ENCODE measurements at regions not wholly inside any gene's neighbourhood (a gene's known extent, or its start where the extent isn't known, plus 50 kb on each side); places are given as distances from the start of the nearest gene placed in this dataset.

GRCh38 chr5:12323637-12324229 lies 419.5 kb upstream of the CTNND2 start:
- ChIA-PET CTCF (ENCODE audit: partially characterized antibody) (interaction anchor here (0.6 kb wide), 1 partner anchor 1155 kb away, joined by 3 read pairs; no protein-coding TSS in a partner anchor), POLR2A (ENCODE audit: partially characterized antibody) (interaction anchor here (1.0 to 6.0 kb wide), 7 partner anchors 8 to 338 kb away, joined by 3 to 35 read pairs (median 4); no protein-coding TSS in a partner anchor)
- H3K23me2 ChIP-seq (ENCODE audit: low read depth, low read length), result no peaks in the 10 kb centered on the region
- TF ChIP-seq CEBPB (IDR thresholded peaks at IDR 0.05; ENCODE audit: low read depth, low read length) (no peak), ASH2L (IDR thresholded peaks at IDR 0.05; ENCODE audit: low read length) (peak; percentile 65), NRF1 (IDR thresholded peaks at IDR 0.05; ENCODE audit: low read depth, low read length) (no peak), PHF8 (conservative IDR thresholded peaks at IDR 0.05; ENCODE audit: low read depth, low read length) (no peak), SIX5 (IDR thresholded peaks at IDR 0.05; ENCODE audit: low read depth, low read length) (no peak), YY1 (IDR thresholded peaks at IDR 0.05; ENCODE audit: low read depth, low read length) (peak; percentile 94), KDM5A (IDR thresholded peaks at IDR 0.05; ENCODE audit: low read length) (no peak), POU5F1 (IDR thresholded peaks at IDR 0.05; ENCODE audit: low read depth, low read length) (peak; percentile 95), BCL11A (IDR thresholded peaks at IDR 0.05; ENCODE audit: low read depth in 2 of 2, low read length in 2 of 2) (no peak), RBBP5 (IDR thresholded peaks at IDR 0.05; ENCODE audit: borderline replicate concordance, low read depth, low read length) (no peak), KDM4A (IDR thresholded peaks at IDR 0.05; ENCODE audit: low read depth, low read length, severe bottlenecking) (no peak), TEAD4 (IDR thresholded peaks at IDR 0.05; ENCODE audit: low read depth, low read length) (no peak), TCF12 (IDR thresholded peaks at IDR 0.05; ENCODE audit: low read depth, low read length) (peak; percentile 87), NANOG (IDR thresholded peaks at IDR 0.05; ENCODE audit: insufficient read depth, low read depth, low read length, poor library complexity, severe bottlenecking) (peak; percentile 31)

More at GRCh38 chr5:12323637-12324229, 419.5 kb upstream of the CTNND2 start:
- Histone ChIP-seq H4K8ac (ENCODE audit: extremely low read depth, insufficient read depth, low read length) (no peak overlapping the region), H3K23ac (ENCODE audit: insufficient read length) (no peak overlapping the region), H2AFZ (ENCODE audit: low read length) (no peak overlapping the region), H3K56ac (replicated peaks; ENCODE audit: insufficient read length, low read depth, low read length) (no peak overlapping the region), H3K27me3 (replicated peaks in 1 of 4; ENCODE audit: control insufficient read depth in 3 of 4, extremely low read depth in 1 of 4, insufficient read depth in 3 of 4, low read length in 3 of 4) (no peaks in the 10 kb centered on the region), H3K79me1 (ENCODE audit: low read depth, low read length) (no peaks in the 10 kb centered on the region), H2BK120ac (replicated peaks; ENCODE audit: low read depth, low read length) (no peak overlapping the region), H2BK12ac (ENCODE audit: low read depth, low read length) (no peak overlapping the region), H3K18ac (ENCODE audit: extremely low read depth, low read length) (no peak overlapping the region), H4K20me1 (replicated peaks in 1 of 2; ENCODE audit: control insufficient read depth in 1 of 2, insufficient read depth in 2 of 2, low read length in 2 of 2) (no peaks in the 10 kb centered on the region), H3K4ac (replicated peaks; ENCODE audit: insufficient read length, low read depth, low read length) (no peak overlapping the region), H4K5ac (ENCODE audit: insufficient read length, low read depth, low read length) (peak overlapping the region; percentile 87), H3K36me3 (ENCODE audit: control insufficient read depth in 2 of 4, insufficient read depth in 4 of 4, low read length in 3 of 4) (peaks cover 0 to 12% (median 1%) of the 10 kb centered on the region in 4 experiments; a peak in 3 of 8 replicates), H3K79me2 (ENCODE audit: control insufficient read depth in 1 of 2, insufficient read depth in 2 of 2, low read length in 2 of 2) (no peaks in the 10 kb centered on the region), H4K91ac (replicated peaks; ENCODE audit: insufficient read length, low read length) (no peak overlapping the region), H3K4me1 (replicated peaks in 1 of 4; ENCODE audit: control insufficient read depth in 3 of 4, insufficient read depth in 4 of 4, low read length in 3 of 4) (peaks cover 0 to 6% (median 4%) of the 10 kb centered on the region in 4 experiments; a peak in 3 of 7 replicates), H3K9ac (replicated peaks in 1 of 4; ENCODE audit: extremely low read depth in 1 of 4, low read depth in 3 of 4, low read length in 3 of 4) (no peak overlapping the region), H2BK20ac (ENCODE audit: low read length) (no peak overlapping the region), H2BK15ac (ENCODE audit: low read length) (no peak overlapping the region), H3K4me2 (ENCODE audit: insufficient read depth in 1 of 2, low read depth in 2 of 2, low read length in 2 of 2) (peak overlapping the region; percentile 7 to 49; a peak in 3 of 4 replicates), H2AK5ac (ENCODE audit: low read depth, low read length) (no peak overlapping the region), H2BK5ac (ENCODE audit: low read depth, low read length) (no peak overlapping the region; the same call in 1 of the 2 replicates), H3K9me3 (ENCODE audit: insufficient read depth in 2 of 2, low read depth in 1 of 2, low read length in 1 of 2) (peaks cover 8 to 19% of the 10 kb centered on the region in 2 experiments; a peak in 3 of 4 replicates), H3K14ac (ENCODE audit: insufficient read length) (no peak overlapping the region), H3K4me3 (ENCODE audit: extremely low read depth in 1 of 4, insufficient read depth in 2 of 4, low read depth in 3 of 4, low read length in 4 of 4) (peak overlapping the region in 1 of 4 experiments; percentile 40; a peak in 2 of 8 replicates), H3K27ac (ENCODE audit: low read depth, low read length) (peak overlapping the region; percentile 55)
- peak; percentile 100 for FAIRE-seq
- DNase-seq (ENCODE audit: low read depth in 1 of 2, low spot score in 2 of 2), result peak; percentile 68 to 95
- 2% methylated on average over 7 of the region's 7 CpGs; no CpG with 5 or more reads in 1 of the 2 experiments for WGBS, 2 experiments (ENCODE audit: extremely low coverage in 1 of 2, insufficient coverage in 1 of 2, insufficient read length in 1 of 2, insufficient replicate concordance in 2 of 2, low coverage in 1 of 2, low lambda C conversion rate in 2 of 2, missing lambda C conversion rate in 1 of 2)

Measured in H1 (cell line).